Lower lobe of right lung (tissue), 2 donors: ENCODE measurements at regions not wholly inside any gene's neighbourhood (a gene's known extent, or its start where the extent isn't known, plus 50 kb on each side); places are given as distances from the start of the nearest gene placed in this dataset.

Experiments used
- ATAC-seq, 2 donors: fragments of 200-7000 bp; cut with Tn5 transposase; one replicate each; pipeline ENCODE4 v1.9.1; 2020 to 2022; ENCODE audit warnings: mild to moderate bottlenecking in 2 of 2, moderate library complexity in 2 of 2
- DNase-seq: peaks from one replicate; pipeline ENCODE4 v3.0.0-alpha.2; 2020
- H3K27ac ChIP-seq: fragments of 200-600 bp; one replicate; pipeline ENCODE4 v1.8.0; 2022
- H3K27me3 ChIP-seq: fragments of 200-600 bp; one replicate; pipeline ENCODE4 v1.8.0; 2022; ENCODE audit warnings: low read depth
- H3K36me3 ChIP-seq: fragments of 200-600 bp; one replicate; pipeline ENCODE4 v1.8.0; 2022; ENCODE audit warnings: mild to moderate bottlenecking
- H3K4me1 ChIP-seq: fragments of 200-600 bp; one replicate; pipeline ENCODE4 v1.8.0; 2022
- H3K4me3 ChIP-seq: fragments of 200-600 bp; one replicate; pipeline ENCODE4 v1.8.0; 2022; ENCODE audit warnings: mild to moderate bottlenecking
- H3K9me3 ChIP-seq: fragments of 200-600 bp; one replicate; pipeline ENCODE4 v1.8.0; 2022
- CTCF ChIP-seq: fragments of 200-600 bp; IDR thresholded peaks from one replicate; pipeline ENCODE4 v1.8.0; 2022; ENCODE audit warnings: antibody characterized with exemption, mild to moderate bottlenecking
- intact Hi-C: fragments of 100-400 bp; cut with DNase I; formaldehyde crosslinking; loops from one replicate; pipeline ENCODE4 v1.11.0; 2022
- donor health status: DM: no; HTN: yes; CAD: no; lungs with severe emphysema.

GRCh38 chr2:118773826-118774225 lies 73.6 kb downstream of the EN1 start:
- intact Hi-C loops, result no loop called here
- DNase-seq (no peak), ATAC-seq (no peak)
- Histone ChIP-seq H3K4me3 (no peak overlapping the region), H3K9me3 (no peaks in the 10 kb centered on the region), H3K4me1 (peaks cover 5% of the 10 kb centered on the region), H3K27ac (no peak overlapping the region), H3K36me3 (no peaks in the 10 kb centered on the region), H3K27me3 (peaks cover 43% of the 10 kb centered on the region)
- TF ChIP-seq CTCF, result no peak

- peaks cover 43% of the 10 kb centered on the region for H3K27me3 ChIP-seq
- intact Hi-C loops, result no loop called here
- DNase-seq, result no peak
Observed at GRCh38 chr2:118772487-118773200, 74.8 kb downstream of the EN1 start.

GRCh38 chr2:118769707-118770400 lies 77.6 kb downstream of the EN1 start:
- H3K4me1 ChIP-seq, result peaks cover 2% of the 10 kb centered on the region
- intact Hi-C loops, result no loop called here
- no peaks in the 10 kb centered on the region for H3K9me3 ChIP-seq
- H3K27me3 ChIP-seq, result peaks cover 43% of the 10 kb centered on the region
- no peak for DNase-seq
- H3K4me3 ChIP-seq, result no peak overlapping the region
- no peak overlapping the region for H3K27ac ChIP-seq
- no peak for ATAC-seq
- no peaks in the 10 kb centered on the region for H3K36me3 ChIP-seq
- TF ChIP-seq CTCF, result no peak

More at GRCh38 chr2:118772487-118773200, 74.8 kb downstream of the EN1 start:
- no peaks in the 10 kb centered on the region for H3K9me3 ChIP-seq
- TF ChIP-seq CTCF, result no peak
- H3K27ac ChIP-seq, result no peak overlapping the region
- H3K36me3 ChIP-seq, result no peaks in the 10 kb centered on the region
- H3K4me3 ChIP-seq, result no peak overlapping the region
- no peak for ATAC-seq
- peaks cover 5% of the 10 kb centered on the region for H3K4me1 ChIP-seq

GRCh38 chr2:118766871-118767270 lies 80.6 kb downstream of the EN1 start:
- Histone ChIP-seq H3K27me3 (peaks cover 34% of the 10 kb centered on the region), H3K9me3 (no peaks in the 10 kb centered on the region), H3K4me1 (no peaks in the 10 kb centered on the region), H3K36me3 (no peaks in the 10 kb centered on the region), H3K27ac (no peak overlapping the region), H3K4me3 (no peak overlapping the region)
- TF ChIP-seq CTCF, result no peak
- intact Hi-C loops, result no loop called here
- DNase-seq, result no peak
- ATAC-seq, result no peak

GRCh38 chr2:118764855-118765254 lies 82.6 kb downstream of the EN1 start:
- H3K4me1 ChIP-seq, result no peaks in the 10 kb centered on the region
- intact Hi-C loops, result no loop called here
- ATAC-seq, result no peak
- H3K4me3 ChIP-seq, result no peak overlapping the region
- TF ChIP-seq CTCF, result no peak
- H3K27me3 ChIP-seq, result peaks cover 21% of the 10 kb centered on the region
- no peaks in the 10 kb centered on the region for H3K36me3 ChIP-seq
- H3K27ac ChIP-seq, result no peak overlapping the region
- DNase-seq, result no peak
- H3K9me3 ChIP-seq, result no peaks in the 10 kb centered on the region
